CD4-positive, alpha-beta memory T cell (primary cell): ENCODE measurements at regions not wholly inside any gene's neighbourhood (a gene's known extent, or its start where the extent isn't known, plus 50 kb on each side); places are given as distances from the start of the nearest gene placed in this dataset.

ENCODE experiments used
- CTCF ChIA-PET: fragments of 350-600 bp; sonication (Branson Sonifier 250); formaldehyde crosslinking; loops from one replicate; lab custom pipeline; 2021; ENCODE audit warnings: inconsistent platforms; ENCODE audit not compliant: partially characterized antibody; lab: Charles Lee
- POLR2A ChIA-PET: fragments of 350-600 bp; sonication (Branson Sonifier 250); formaldehyde crosslinking; loops from one replicate; lab custom pipeline; 2021; ENCODE audit not compliant: partially characterized antibody; lab: Charles Lee
- DNase-seq, 5 donors: peaks; one replicate each; pipeline versions ENCODE4 v3.0.0 to v3.0.0-alpha.2; 2020 to 2022; ENCODE audit warnings: mixed read lengths in 1 of 5
- H3K27ac ChIP-seq: one replicate; pipeline ENCODE4 v1.7.0; 2013; ENCODE audit warnings: low read depth, low read length
- H3K27me3 ChIP-seq: 2 replicates; pipeline ENCODE4 v1.7.0; 2013; ENCODE audit warnings: mild to moderate bottlenecking, low read length, moderate library complexity; ENCODE audit not compliant: insufficient read depth
- H3K36me3 ChIP-seq: 2 replicates; pipeline ENCODE4 v1.7.0; 2013; ENCODE audit warnings: mild to moderate bottlenecking, low read length, moderate library complexity; ENCODE audit not compliant: insufficient read depth
- H3K4me1 ChIP-seq: 2 replicates; pipeline ENCODE4 v1.7.0; 2013; ENCODE audit warnings: mild to moderate bottlenecking, low read length, moderate library complexity; ENCODE audit not compliant: insufficient read depth
- H3K4me3 ChIP-seq, 2 donors: one replicate each; pipeline ENCODE4 v1.7.0; 2013; ENCODE audit warnings: low read length in 2 of 2, mild to moderate bottlenecking in 1 of 2
- H3K9me3 ChIP-seq, 2 donors: one replicate each; pipeline ENCODE4 v1.7.0; 2013; ENCODE audit warnings: low read length in 2 of 2, control low read depth in 1 of 2; ENCODE audit not compliant: control insufficient read depth in 1 of 2
- H3K27ac Mint-ChIP-seq, 7 donors: one replicate each; pipeline ENCODE4 v1.8.0; 2020 to 2021; ENCODE audit warnings: mixed read lengths in 7 of 7, mild to moderate bottlenecking in 6 of 7, inconsistent platforms in 3 of 7, moderate library complexity in 3 of 7
- H3K27me3 Mint-ChIP-seq, 2 donors: one replicate each; pipeline ENCODE4 v1.8.0; 2020 to 2021; ENCODE audit warnings: mixed read lengths in 2 of 2
- H3K36me3 Mint-ChIP-seq, 2 donors: one replicate each; pipeline ENCODE4 v1.8.0; 2020 to 2021; ENCODE audit warnings: mixed read lengths in 2 of 2, inconsistent platforms in 1 of 2, mild to moderate bottlenecking in 1 of 2
- H3K4me1 Mint-ChIP-seq, 4 donors: one replicate each; pipeline ENCODE4 v1.8.0; 2020 to 2021; ENCODE audit warnings: mixed read lengths in 4 of 4, mild to moderate bottlenecking in 1 of 4
- H3K4me3 Mint-ChIP-seq, 8 donors: one replicate each; pipeline ENCODE4 v1.8.0; 2020 to 2021; ENCODE audit warnings: mixed read lengths in 8 of 8, mild to moderate bottlenecking in 7 of 8, moderate library complexity in 6 of 8, inconsistent platforms in 3 of 8
- H3K9me3 Mint-ChIP-seq, 8 donors: one replicate each; pipeline ENCODE4 v1.8.0; 2020 to 2021; ENCODE audit warnings: mixed read lengths in 8 of 8, mild to moderate bottlenecking in 5 of 8, inconsistent platforms in 3 of 8, moderate library complexity in 1 of 8
- intact Hi-C: fragments of 100-400 bp; cut with micrococcal nuclease; formaldehyde crosslinking; loops from one replicate; pipeline ENCODE4 v1.15.1; 2023

- H3K4me1 ChIP-seq = no peaks in the 10 kb centered on the region
- no peaks in the 10 kb centered on the region for H3K27me3 ChIP-seq
- Mint-ChIP-seq H3K4me3 (no peak overlapping the region), H3K27me3 (no peaks in the 10 kb centered on the region), H3K9me3 (no peaks in the 10 kb centered on the region), H3K36me3 (no peaks in the 10 kb centered on the region), H3K27ac (no peak overlapping the region), H3K4me1 (no peaks in the 10 kb centered on the region)
- H3K27ac ChIP-seq = no peak overlapping the region
- no peaks in the 10 kb centered on the region for H3K9me3 ChIP-seq
- ChIA-PET CTCF (no interaction called here), POLR2A (no interaction called here)
- H3K4me3 ChIP-seq = no peak overlapping the region
- no peak for DNase-seq
- H3K36me3 ChIP-seq = no peaks in the 10 kb centered on the region
- intact Hi-C loops = no loop called here
Observed at GRCh38 chrX:94041881-94042280, 367.9 kb downstream of the FAM133A start.

DNA sequence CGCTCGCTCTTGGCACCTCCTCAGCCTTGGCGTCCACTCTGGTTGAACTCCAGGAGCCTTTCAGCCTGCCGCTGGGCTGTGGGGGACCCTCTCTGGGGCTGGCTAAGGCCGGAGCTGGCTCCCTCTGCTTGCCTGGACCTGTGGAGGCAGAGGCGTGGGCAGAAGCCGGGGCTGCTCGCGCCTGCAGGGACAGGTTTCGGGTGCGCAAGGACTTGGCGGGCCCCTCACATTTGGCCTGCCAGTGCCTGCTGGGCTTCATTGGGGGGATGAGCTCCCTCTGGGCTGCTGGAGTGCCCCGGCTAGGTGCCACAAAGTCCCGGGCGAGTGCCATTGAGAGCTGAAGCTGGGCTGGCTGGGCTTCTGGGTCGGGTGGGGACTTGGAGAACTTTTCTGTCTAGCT, 371.7 kb downstream of the FAM133A start:
- Mint-ChIP-seq H3K27ac (no peak overlapping the region), H3K36me3 (no peaks in the 10 kb centered on the region), H3K4me3 (no peak overlapping the region), H3K4me1 (peaks cover 0 to 4% (median 0%) of the 10 kb centered on the region in 4 donors), H3K27me3 (no peaks in the 10 kb centered on the region), H3K9me3 (no peaks in the 10 kb centered on the region)
- no peaks in the 10 kb centered on the region for H3K9me3 ChIP-seq
- H3K27me3 ChIP-seq = no peaks in the 10 kb centered on the region
- DNase-seq = no peak
- no peaks in the 10 kb centered on the region for H3K36me3 ChIP-seq
- POLR2A ChIA-PET = no interaction called here
- no peak overlapping the region for H3K4me3 ChIP-seq
- intact Hi-C loops = no loop called here
- CTCF ChIA-PET = no interaction called here
- H3K27ac ChIP-seq = no peak overlapping the region
- no peaks in the 10 kb centered on the region for H3K4me1 ChIP-seq

DNA sequence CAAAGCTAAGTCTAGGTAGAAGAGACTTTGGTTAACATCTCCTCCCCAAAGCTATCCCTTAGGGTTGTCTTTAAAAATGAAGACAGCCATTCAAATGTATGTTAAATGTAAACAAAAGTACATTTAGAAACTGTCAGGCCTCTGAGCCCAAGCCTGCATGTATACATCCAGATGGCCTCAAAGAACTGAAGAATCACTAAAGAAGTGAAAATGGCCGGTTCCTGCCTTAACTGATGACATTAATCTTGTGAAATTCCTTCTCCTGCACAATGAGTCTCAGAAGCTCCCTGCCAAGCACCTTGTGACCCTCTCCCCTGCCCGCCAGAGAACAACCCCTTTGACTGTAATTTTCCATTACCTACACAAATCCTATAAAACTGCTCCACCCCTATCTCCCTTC, 377.9 kb downstream of the FAM133A start:
- DNase-seq = no peak
- H3K27me3 Mint-ChIP-seq = no peaks in the 10 kb centered on the region
- H3K27ac ChIP-seq = no peak overlapping the region
- H3K4me3 ChIP-seq = no peak overlapping the region
- peak overlapping the region in 2 of 7 donors; percentile 31 to 47 for H3K27ac Mint-ChIP-seq
- no peaks in the 10 kb centered on the region for H3K9me3 Mint-ChIP-seq
- no peak overlapping the region for H3K4me3 Mint-ChIP-seq
- no peaks in the 10 kb centered on the region for H3K27me3 ChIP-seq
- no peaks in the 10 kb centered on the region for H3K4me1 ChIP-seq
- intact Hi-C loops = no loop called here
- H3K36me3 ChIP-seq = no peaks in the 10 kb centered on the region
- ChIA-PET CTCF (no interaction called here), POLR2A (no interaction called here)
- H3K4me1 Mint-ChIP-seq = peaks cover 0 to 15% (median 1%) of the 10 kb centered on the region in 4 donors
- no peaks in the 10 kb centered on the region for H3K9me3 ChIP-seq
- H3K36me3 Mint-ChIP-seq = no peaks in the 10 kb centered on the region

DNA sequence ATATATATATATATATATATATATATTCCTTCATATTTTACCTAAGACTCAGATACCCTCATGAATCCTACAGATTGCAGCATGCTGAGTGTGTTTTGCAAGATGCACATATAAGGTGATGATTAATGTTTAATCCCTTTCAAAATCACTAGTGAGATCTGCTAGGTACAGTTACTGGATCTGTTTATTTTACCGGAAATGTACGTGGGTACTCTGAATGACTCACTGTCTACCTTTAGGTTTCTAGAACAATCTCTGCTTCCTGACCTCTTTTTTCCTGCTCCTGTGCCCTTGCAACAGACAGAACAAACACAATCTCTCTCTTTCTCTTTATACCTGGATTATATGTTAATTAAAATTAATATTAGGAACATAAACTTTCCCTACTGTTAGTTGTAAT, 379.6 kb downstream of the FAM133A start:
- Mint-ChIP-seq H3K36me3 (no peaks in the 10 kb centered on the region), H3K27ac (no peak overlapping the region), H3K4me3 (no peak overlapping the region), H3K27me3 (no peaks in the 10 kb centered on the region), H3K9me3 (no peaks in the 10 kb centered on the region), H3K4me1 (peaks cover 0 to 15% (median 1%) of the 10 kb centered on the region in 4 donors)
- CTCF ChIA-PET = no interaction called here
- H3K27me3 ChIP-seq = no peaks in the 10 kb centered on the region
- DNase-seq = no peak
- intact Hi-C loops = no loop called here
- POLR2A ChIA-PET = no interaction called here
- H3K4me1 ChIP-seq = no peaks in the 10 kb centered on the region
- H3K4me3 ChIP-seq = no peak overlapping the region
- no peak overlapping the region for H3K27ac ChIP-seq
- H3K36me3 ChIP-seq = no peaks in the 10 kb centered on the region
- H3K9me3 ChIP-seq = no peaks in the 10 kb centered on the region

- Histone ChIP-seq H3K27ac (no peak overlapping the region), H3K9me3 (no peaks in the 10 kb centered on the region), H3K4me3 (no peak overlapping the region), H3K4me1 (no peaks in the 10 kb centered on the region), H3K27me3 (no peaks in the 10 kb centered on the region), H3K36me3 (no peaks in the 10 kb centered on the region)
- H3K9me3 Mint-ChIP-seq = peaks cover 0 to 3% (median 0%) of the 10 kb centered on the region in 8 donors
- peaks cover 0 to 4% (median 0%) of the 10 kb centered on the region in 4 donors for H3K4me1 Mint-ChIP-seq
- H3K36me3 Mint-ChIP-seq = no peaks in the 10 kb centered on the region
- DNase-seq = no peak
- intact Hi-C loops = loop anchor here (5.0 kb wide), 1 partner anchor 185 kb away; no protein-coding TSS in a partner anchor
- H3K4me3 Mint-ChIP-seq = no peak overlapping the region
- no peaks in the 10 kb centered on the region for H3K27me3 Mint-ChIP-seq
- CTCF ChIA-PET = interaction anchor here (0.7 kb wide), 1 partner anchor 10 kb away, joined by 3 read pairs; no protein-coding TSS in a partner anchor
- POLR2A ChIA-PET = no interaction called here
- peak overlapping the region in 1 of 7 donors; percentile 37 for H3K27ac Mint-ChIP-seq
Observed at GRCh38 chrX:94057385-94057784, 383.4 kb downstream of the FAM133A start.

DNA sequence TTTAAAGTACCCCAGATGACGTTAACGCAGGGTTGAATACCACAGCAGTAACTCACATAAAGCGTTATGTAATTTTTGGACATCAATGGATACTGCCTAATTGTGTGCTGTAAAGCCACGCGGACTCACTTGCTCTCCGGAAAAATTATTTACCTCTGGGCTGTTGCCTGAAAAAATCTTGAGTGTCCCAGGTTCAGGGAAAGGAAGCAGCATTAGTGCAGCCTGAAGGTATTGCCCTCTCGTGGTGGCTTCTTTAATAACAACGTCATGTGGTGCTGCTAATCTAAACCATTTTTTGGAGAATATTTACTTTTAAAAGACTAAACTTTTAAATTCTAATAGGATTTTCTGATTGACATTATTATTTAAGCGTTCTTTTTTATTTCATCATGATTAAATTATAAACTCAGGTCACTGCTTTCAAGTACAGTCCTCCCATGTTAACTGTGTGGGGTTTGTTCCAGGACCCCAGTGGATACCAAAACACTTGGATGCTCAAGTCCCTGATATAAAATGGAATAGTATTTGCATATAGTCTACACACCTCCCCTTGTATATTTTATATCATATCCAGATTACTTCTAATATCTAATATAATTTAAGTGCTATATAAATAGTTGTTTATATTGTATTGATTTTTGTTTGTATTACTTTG, 384.8 kb downstream of the FAM133A start:
- peaks cover 0 to 4% (median 0%) of the 10 kb centered on the region in 4 donors for H3K4me1 Mint-ChIP-seq
- no peaks in the 10 kb centered on the region for H3K36me3 Mint-ChIP-seq
- H3K27ac Mint-ChIP-seq = no peak overlapping the region
- ChIA-PET CTCF (no interaction called here), POLR2A (no interaction called here)
- H3K4me1 ChIP-seq = no peaks in the 10 kb centered on the region
- H3K9me3 ChIP-seq = no peaks in the 10 kb centered on the region
- H3K4me3 Mint-ChIP-seq = no peak overlapping the region
- intact Hi-C loops = loop anchor here (5.0 kb wide), 1 partner anchor 187 kb away; no protein-coding TSS in a partner anchor
- no peak overlapping the region for H3K4me3 ChIP-seq
- no peaks in the 10 kb centered on the region for H3K27me3 Mint-ChIP-seq
- H3K27ac ChIP-seq = no peak overlapping the region
- no peaks in the 10 kb centered on the region for H3K27me3 ChIP-seq
- DNase-seq = peak in 1 of 5 donors; percentile 3
- peaks cover 0 to 3% (median 0%) of the 10 kb centered on the region in 8 donors for H3K9me3 Mint-ChIP-seq
- H3K36me3 ChIP-seq = no peaks in the 10 kb centered on the region

- POLR2A ChIA-PET = no interaction called here
- intact Hi-C loops = no loop called here
- Histone ChIP-seq H3K9me3 (no peaks in the 10 kb centered on the region), H3K27ac (no peak overlapping the region), H3K36me3 (no peaks in the 10 kb centered on the region), H3K27me3 (no peaks in the 10 kb centered on the region), H3K4me1 (no peaks in the 10 kb centered on the region), H3K4me3 (no peak overlapping the region)
- Mint-ChIP-seq H3K27me3 (no peaks in the 10 kb centered on the region), H3K36me3 (no peaks in the 10 kb centered on the region), H3K4me1 (no peaks in the 10 kb centered on the region), H3K9me3 (peaks cover 0 to 3% (median 0%) of the 10 kb centered on the region in 8 donors), H3K4me3 (no peak overlapping the region), H3K27ac (no peak overlapping the region)
- DNase-seq = no peak
- CTCF ChIA-PET = no interaction called here
Observed at GRCh38 chrX:94065091-94065490, 391.1 kb downstream of the FAM133A start.
